CD8-positive, alpha-beta memory T cell (primary cell): ENCODE measurements at regions not wholly inside any gene's neighbourhood (a gene's known extent, or its start where the extent isn't known, plus 50 kb on each side); places are given as distances from the start of the nearest gene placed in this dataset.

Experiments
- CTCF ChIA-PET: fragments of 350-600 bp; sonication (Branson Sonifier 250); formaldehyde crosslinking; loops from one replicate; lab custom pipeline; 2021; ENCODE audit warnings: antibody characterized with exemption; lab: Charles Lee
- POLR2A ChIA-PET: fragments of 350-600 bp; sonication (Branson Sonifier 250); formaldehyde crosslinking; loops from one replicate; lab custom pipeline; 2021; ENCODE audit warnings: antibody characterized with exemption; lab: Charles Lee
- DNase-seq, 5 donors: peaks; one replicate each; pipeline versions ENCODE4 v3.0.0 to v3.0.0-alpha.2; 2020 to 2022; ENCODE audit warnings: mixed read lengths in 1 of 5
- H3K27ac ChIP-seq: one replicate; pipeline ENCODE4 v1.7.0; 2013; ENCODE audit warnings: low read depth, mild to moderate bottlenecking, low read length, moderate library complexity
- H3K27me3 ChIP-seq: 2 replicates; pipeline ENCODE4 v1.7.0; 2013; ENCODE audit warnings: low read length, mild to moderate bottlenecking; ENCODE audit not compliant: insufficient read depth, poor library complexity, severe bottlenecking
- H3K36me3 ChIP-seq: 2 replicates; pipeline ENCODE4 v1.7.0; 2013; ENCODE audit warnings: mild to moderate bottlenecking, low read length, moderate library complexity; ENCODE audit not compliant: insufficient read depth
- H3K4me1 ChIP-seq: 2 replicates; pipeline ENCODE4 v1.7.0; 2013; ENCODE audit warnings: mild to moderate bottlenecking, low read length, moderate library complexity; ENCODE audit not compliant: insufficient read depth
- H3K4me3 ChIP-seq: 2 replicates; pipeline ENCODE4 v1.7.0; 2013; ENCODE audit warnings: mild to moderate bottlenecking, low read length
- H3K9me3 ChIP-seq: 2 replicates; pipeline ENCODE4 v1.7.0; 2013; ENCODE audit warnings: mild to moderate bottlenecking, low read length
- H3K27ac Mint-ChIP-seq, 8 donors: one replicate each; pipeline ENCODE4 v1.8.0; 2020 to 2021; ENCODE audit warnings: mixed read lengths in 8 of 8, mild to moderate bottlenecking in 6 of 8, inconsistent platforms in 3 of 8, moderate library complexity in 3 of 8
- H3K27me3 Mint-ChIP-seq, 2 donors: one replicate each; pipeline ENCODE4 v1.8.0; 2020 to 2021; ENCODE audit warnings: mixed read lengths in 2 of 2, mild to moderate bottlenecking in 1 of 2, moderate library complexity in 1 of 2
- H3K36me3 Mint-ChIP-seq, 3 donors: one replicate each; pipeline ENCODE4 v1.8.0; 2020 to 2021; ENCODE audit warnings: mixed read lengths in 3 of 3, inconsistent platforms in 1 of 3, mild to moderate bottlenecking in 1 of 3
- H3K4me1 Mint-ChIP-seq, 3 donors: one replicate each; pipeline ENCODE4 v1.8.0; 2020 to 2021; ENCODE audit warnings: mixed read lengths in 3 of 3, inconsistent platforms in 1 of 3, mild to moderate bottlenecking in 1 of 3
- H3K4me3 Mint-ChIP-seq, 7 donors: one replicate each; pipeline ENCODE4 v1.8.0; 2020 to 2021; ENCODE audit warnings: mixed read lengths in 7 of 7, mild to moderate bottlenecking in 6 of 7, moderate library complexity in 4 of 7, inconsistent platforms in 2 of 7
- H3K9me3 Mint-ChIP-seq, 5 donors: one replicate each; pipeline ENCODE4 v1.8.0; 2020 to 2022; ENCODE audit warnings: mixed read lengths in 5 of 5, mild to moderate bottlenecking in 3 of 5, moderate library complexity in 2 of 5, inconsistent platforms in 1 of 5

DNA sequence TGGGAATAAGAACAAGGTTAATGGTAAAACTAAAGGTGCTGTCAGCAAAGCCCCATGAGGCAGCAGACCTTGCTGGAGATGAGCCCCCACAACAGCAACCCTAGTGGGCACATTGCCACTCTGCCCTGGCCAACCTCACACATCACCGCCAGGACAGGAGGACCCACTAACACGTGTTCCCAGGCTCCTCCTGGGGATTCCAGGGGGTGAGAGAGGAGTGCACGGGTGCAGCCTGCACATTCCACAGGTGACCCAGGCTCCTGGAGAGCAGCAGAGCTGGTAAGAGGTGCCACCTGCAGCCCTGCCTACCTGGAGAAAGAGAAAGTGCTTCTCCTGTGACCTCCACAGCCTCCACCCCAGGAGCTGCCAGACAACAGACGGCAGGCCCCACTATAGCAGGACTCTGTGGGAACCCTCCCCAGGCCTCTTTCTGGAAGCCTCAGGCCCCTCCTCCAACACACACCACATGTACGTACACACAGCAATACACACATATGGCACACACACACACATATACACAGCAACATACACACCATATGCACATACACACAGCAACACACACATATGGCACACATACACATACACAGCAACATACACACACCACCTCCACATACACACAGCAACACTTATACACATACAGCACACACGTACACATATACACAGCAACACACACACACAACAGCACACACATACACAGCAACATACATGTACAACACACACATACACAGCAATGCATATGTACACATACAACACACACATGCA lies 187.1 kb downstream of the GLI2 start:
- no peak for DNase-seq
- no peaks in the 10 kb centered on the region for H3K9me3 Mint-ChIP-seq

DNA sequence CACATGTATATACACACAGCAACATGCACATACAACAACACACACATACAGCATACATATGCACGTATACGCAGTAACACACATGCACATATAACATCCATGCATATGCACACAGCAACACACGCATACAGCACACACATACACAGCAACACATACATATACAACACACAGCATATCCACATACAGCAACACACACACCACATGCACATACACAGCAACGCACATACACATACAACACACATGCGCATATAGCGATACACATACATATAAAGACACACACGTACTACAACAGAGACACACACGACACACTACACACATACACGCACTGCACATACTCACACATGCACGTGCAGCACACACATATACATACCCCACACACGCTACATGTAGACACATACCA lies 187.8 kb downstream of the GLI2 start:
- Histone ChIP-seq H3K27me3 (no peaks in the 10 kb centered on the region), H3K27ac (no peak overlapping the region), H3K36me3 (no peaks in the 10 kb centered on the region), H3K4me1 (no peaks in the 10 kb centered on the region), H3K4me3 (no peak overlapping the region), H3K9me3 (no peaks in the 10 kb centered on the region)
- no peak for DNase-seq
- Mint-ChIP-seq H3K4me3 (no peak overlapping the region), H3K36me3 (no peaks in the 10 kb centered on the region), H3K27ac (no peak overlapping the region), H3K9me3 (no peaks in the 10 kb centered on the region), H3K27me3 (peaks cover 0 to 2% of the 10 kb centered on the region in 2 donors), H3K4me1 (no peaks in the 10 kb centered on the region)
- ChIA-PET POLR2A (no interaction called here), CTCF (no interaction called here)

More for the DNA sequence above, 187.1 kb downstream of the GLI2 start:
- Mint-ChIP-seq H3K27ac (no peak overlapping the region), H3K27me3 (peaks cover 0 to 2% of the 10 kb centered on the region in 2 donors), H3K4me3 (no peak overlapping the region), H3K36me3 (no peaks in the 10 kb centered on the region), H3K4me1 (no peaks in the 10 kb centered on the region)
- no peak overlapping the region for H3K27ac ChIP-seq
- ChIA-PET POLR2A (no interaction called here), CTCF (no interaction called here)
- no peak overlapping the region for H3K4me3 ChIP-seq
- H3K27me3 ChIP-seq: no peaks in the 10 kb centered on the region
- H3K9me3 ChIP-seq: no peaks in the 10 kb centered on the region
- H3K4me1 ChIP-seq: no peaks in the 10 kb centered on the region
- no peaks in the 10 kb centered on the region for H3K36me3 ChIP-seq

DNA sequence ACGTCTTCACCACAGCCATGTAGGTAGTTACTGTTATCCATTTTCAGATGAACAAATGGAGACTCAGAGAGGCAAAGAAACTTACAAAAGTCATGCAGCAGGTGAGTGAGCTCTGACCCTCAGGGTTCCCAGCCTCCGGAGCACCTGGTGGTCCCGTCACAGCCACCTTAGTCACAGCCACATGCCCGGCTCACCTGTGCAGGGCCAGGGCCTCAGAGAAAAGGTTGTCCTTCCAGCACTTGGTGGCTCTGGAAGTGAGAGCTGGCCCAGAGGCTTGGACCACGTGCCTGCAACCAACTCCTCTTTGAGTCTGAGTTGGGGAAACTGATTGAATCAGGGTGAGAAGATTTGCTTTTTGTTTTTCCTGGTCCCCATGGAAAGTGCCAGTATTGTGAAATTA lies 189.3 kb downstream of the GLI2 start:
- no peak overlapping the region for H3K27ac Mint-ChIP-seq
- no peaks in the 10 kb centered on the region for H3K9me3 ChIP-seq
- no peak for DNase-seq
- no peaks in the 10 kb centered on the region for H3K4me1 ChIP-seq
- H3K4me3 Mint-ChIP-seq: no peak overlapping the region
- H3K36me3 ChIP-seq: no peaks in the 10 kb centered on the region
- H3K27me3 Mint-ChIP-seq: peaks cover 0 to 2% of the 10 kb centered on the region in 2 donors
- H3K27me3 ChIP-seq: no peaks in the 10 kb centered on the region
- H3K36me3 Mint-ChIP-seq: no peaks in the 10 kb centered on the region
- no peak overlapping the region for H3K4me3 ChIP-seq
- CTCF ChIA-PET: no interaction called here
- no peaks in the 10 kb centered on the region for H3K9me3 Mint-ChIP-seq
- POLR2A ChIA-PET: no interaction called here
- H3K27ac ChIP-seq: no peak overlapping the region
- no peaks in the 10 kb centered on the region for H3K4me1 Mint-ChIP-seq

DNA sequence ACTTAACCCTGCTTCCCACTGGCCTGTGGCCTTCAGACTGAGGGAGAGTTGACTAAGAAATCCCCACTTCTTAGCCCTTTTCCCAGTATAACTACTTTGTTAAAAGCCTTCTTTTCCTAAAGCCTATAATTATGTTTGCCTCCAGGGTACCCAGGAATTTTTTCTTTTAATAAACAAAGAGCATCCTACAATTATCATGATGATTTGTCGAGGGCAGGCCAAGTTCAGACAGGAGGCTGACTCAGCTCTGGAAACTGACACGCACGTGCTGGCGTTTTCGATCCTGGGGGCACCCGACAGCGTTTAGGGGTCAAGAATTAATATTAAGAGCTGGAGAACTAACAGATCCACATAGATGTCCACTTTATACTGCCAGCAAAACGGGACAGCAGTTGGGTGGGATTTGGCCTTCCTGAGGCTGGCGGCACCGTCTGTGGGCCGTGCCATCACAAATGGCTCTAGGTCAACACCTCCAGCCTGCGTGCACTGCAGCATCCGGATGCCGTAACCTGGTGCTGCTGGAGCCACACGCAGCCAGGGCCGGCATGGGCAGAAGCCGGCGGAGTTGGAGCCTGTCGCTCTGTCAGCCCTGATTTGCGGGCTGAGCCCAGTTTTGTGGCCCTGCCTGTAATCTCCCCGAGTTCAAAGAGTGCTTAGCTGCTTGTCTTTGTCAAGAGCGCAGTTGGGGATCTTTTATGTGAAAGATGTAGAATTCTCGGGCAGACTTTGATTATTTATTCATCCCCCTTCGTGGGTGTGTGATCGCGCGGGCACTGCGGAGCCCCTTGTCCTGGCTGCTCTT lies 191.0 kb downstream of the GLI2 start:
- no peak for DNase-seq
- CTCF ChIA-PET: no interaction called here
- peaks cover 0 to 2% of the 10 kb centered on the region in 2 donors for H3K27me3 Mint-ChIP-seq
- Histone ChIP-seq H3K27ac (no peak overlapping the region), H3K4me3 (no peak overlapping the region), H3K4me1 (no peaks in the 10 kb centered on the region), H3K27me3 (no peaks in the 10 kb centered on the region), H3K36me3 (no peaks in the 10 kb centered on the region), H3K9me3 (no peaks in the 10 kb centered on the region)
- H3K4me1 Mint-ChIP-seq: no peaks in the 10 kb centered on the region
- H3K27ac Mint-ChIP-seq: no peak overlapping the region
- H3K4me3 Mint-ChIP-seq: no peak overlapping the region
- POLR2A ChIA-PET: no interaction called here
- no peaks in the 10 kb centered on the region for H3K36me3 Mint-ChIP-seq
- H3K9me3 Mint-ChIP-seq: peaks cover 0 to 2% (median 0%) of the 10 kb centered on the region in 5 donors

DNA sequence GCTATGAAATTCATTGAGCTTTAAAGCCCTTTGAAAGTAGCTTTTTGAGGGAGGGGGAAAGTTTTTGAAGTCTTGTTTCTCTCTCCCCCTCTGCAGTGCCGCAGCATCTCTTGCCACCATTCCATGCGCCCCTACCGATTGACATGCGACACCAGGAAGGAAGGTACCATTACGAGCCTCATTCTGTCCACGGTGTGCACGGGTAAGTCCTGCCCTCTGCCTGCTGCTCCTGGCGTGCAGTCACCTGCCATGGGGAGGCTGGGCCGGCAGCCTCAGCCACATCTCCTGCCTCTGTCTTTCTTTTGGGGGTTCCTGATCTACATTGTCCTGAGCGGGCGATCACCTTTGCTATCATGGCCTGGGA lies 191.6 kb downstream of the GLI2 start:
- Mint-ChIP-seq H3K27me3 (peaks cover 0 to under 1% of the 10 kb centered on the region in 2 donors), H3K4me3 (no peak overlapping the region), H3K9me3 (peaks cover 0 to 2% (median 0%) of the 10 kb centered on the region in 5 donors), H3K27ac (no peak overlapping the region), H3K36me3 (no peaks in the 10 kb centered on the region), H3K4me1 (no peaks in the 10 kb centered on the region)
- H3K27ac ChIP-seq: no peak overlapping the region
- POLR2A ChIA-PET: no interaction called here
- no peak for DNase-seq
- H3K4me1 ChIP-seq: no peaks in the 10 kb centered on the region
- H3K36me3 ChIP-seq: no peaks in the 10 kb centered on the region
- CTCF ChIA-PET: no interaction called here
- H3K4me3 ChIP-seq: no peak overlapping the region
- H3K9me3 ChIP-seq: no peaks in the 10 kb centered on the region
- H3K27me3 ChIP-seq: no peaks in the 10 kb centered on the region

DNA sequence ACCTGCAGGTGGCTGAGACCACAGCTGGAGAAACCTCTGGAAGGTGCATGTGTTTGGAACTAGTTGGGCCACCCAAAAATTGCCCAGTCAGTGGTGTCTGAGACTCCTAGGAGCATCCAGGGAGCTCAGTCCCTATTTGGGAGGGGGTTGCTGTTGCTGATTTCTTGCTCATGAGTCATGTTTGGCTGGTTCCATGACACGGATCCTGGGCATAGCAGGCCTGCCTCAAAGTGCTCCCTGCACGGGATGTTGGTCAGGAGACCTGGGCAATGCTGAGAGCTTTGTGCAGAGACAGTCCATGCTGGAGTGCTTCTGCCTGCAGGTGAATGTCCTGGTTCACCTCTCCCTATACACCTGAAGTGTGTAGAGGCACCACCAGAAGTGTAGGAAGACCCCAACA lies 194.2 kb downstream of the GLI2 start:
- no peaks in the 10 kb centered on the region for H3K4me1 ChIP-seq
- H3K4me3 ChIP-seq: no peak overlapping the region
- H3K27ac ChIP-seq: no peak overlapping the region
- peaks cover 0 to 4% of the 10 kb centered on the region in 2 donors for H3K27me3 Mint-ChIP-seq
- H3K9me3 Mint-ChIP-seq: peaks cover 0 to 4% (median 0%) of the 10 kb centered on the region in 5 donors
- CTCF ChIA-PET: no interaction called here
- H3K27ac Mint-ChIP-seq: no peak overlapping the region
- no peaks in the 10 kb centered on the region for H3K36me3 ChIP-seq
- H3K36me3 Mint-ChIP-seq: no peaks in the 10 kb centered on the region
- H3K4me1 Mint-ChIP-seq: no peaks in the 10 kb centered on the region
- H3K9me3 ChIP-seq: no peaks in the 10 kb centered on the region
- DNase-seq: no peak
- POLR2A ChIA-PET: no interaction called here
- no peak overlapping the region for H3K4me3 Mint-ChIP-seq
- H3K27me3 ChIP-seq: no peaks in the 10 kb centered on the region

DNA sequence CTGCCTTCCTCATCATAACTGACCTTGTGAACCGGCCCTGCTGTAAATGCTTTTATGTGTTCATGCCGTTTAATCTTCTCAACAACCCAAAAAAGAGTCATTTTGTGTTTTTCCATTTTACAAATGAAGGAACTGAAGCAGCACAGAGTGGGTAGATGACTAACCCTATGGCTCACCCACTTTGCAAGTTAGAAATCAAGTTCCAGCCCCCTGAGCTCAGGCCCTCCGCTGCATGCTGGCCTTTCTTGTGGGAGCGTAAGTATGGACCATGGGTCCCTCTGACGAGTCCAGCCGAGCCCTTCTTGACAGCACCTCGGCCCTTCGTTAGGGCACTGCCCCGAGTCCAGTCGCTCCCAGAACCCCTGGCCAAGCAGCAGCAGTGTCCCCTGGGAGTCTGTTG lies 194.6 kb downstream of the GLI2 start:
- POLR2A ChIA-PET: no interaction called here
- Mint-ChIP-seq H3K4me3 (no peak overlapping the region), H3K9me3 (peaks cover 0 to 4% (median 0%) of the 10 kb centered on the region in 5 donors), H3K36me3 (no peaks in the 10 kb centered on the region), H3K4me1 (no peaks in the 10 kb centered on the region), H3K27ac (no peak overlapping the region), H3K27me3 (peaks cover 0 to 4% of the 10 kb centered on the region in 2 donors)
- no peak for DNase-seq
- Histone ChIP-seq H3K4me3 (no peak overlapping the region), H3K4me1 (no peaks in the 10 kb centered on the region), H3K36me3 (no peaks in the 10 kb centered on the region), H3K27ac (no peak overlapping the region), H3K9me3 (no peaks in the 10 kb centered on the region), H3K27me3 (no peaks in the 10 kb centered on the region)
- CTCF ChIA-PET: no interaction called here

DNA sequence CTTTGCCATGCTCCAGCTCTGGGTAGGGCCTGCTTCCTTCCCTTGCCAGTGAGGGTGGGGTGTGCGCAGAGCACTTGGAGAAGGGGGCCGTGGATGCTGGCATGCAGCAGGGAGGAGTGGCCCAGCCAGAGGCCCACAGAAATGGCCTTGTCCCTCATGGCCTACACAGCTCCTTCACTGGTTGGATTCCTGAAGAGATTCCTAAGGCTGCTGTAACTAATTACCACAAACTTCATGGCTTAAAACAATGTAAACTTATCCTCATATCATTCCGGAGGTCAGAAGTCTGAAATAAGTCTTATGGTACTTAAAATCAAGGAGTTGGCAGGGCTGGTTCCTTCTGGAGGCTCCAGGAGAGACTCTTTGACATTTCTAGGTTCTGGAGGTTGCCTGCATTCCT lies 195.2 kb downstream of the GLI2 start:
- ChIA-PET CTCF (no interaction called here), POLR2A (no interaction called here)
- Histone ChIP-seq H3K4me1 (no peaks in the 10 kb centered on the region), H3K4me3 (no peak overlapping the region), H3K27me3 (no peaks in the 10 kb centered on the region), H3K36me3 (no peaks in the 10 kb centered on the region), H3K9me3 (no peaks in the 10 kb centered on the region), H3K27ac (no peak overlapping the region)
- Mint-ChIP-seq H3K9me3 (peaks cover 0 to 4% (median 0%) of the 10 kb centered on the region in 5 donors), H3K4me3 (no peak overlapping the region), H3K36me3 (no peaks in the 10 kb centered on the region), H3K4me1 (no peaks in the 10 kb centered on the region), H3K27ac (no peak overlapping the region), H3K27me3 (peaks cover 0 to 4% of the 10 kb centered on the region in 2 donors)
- no peak for DNase-seq
